Loucy (cell line): ENCODE measurements at regions not wholly inside any gene's neighbourhood (a gene's known extent, or its start where the extent isn't known, plus 50 kb on each side); places are given as distances from the start of the nearest gene placed in this dataset.

Experiments used
- CTCF ChIP-seq: fragments of 200-600 bp; sonication (generic); conservative IDR thresholded peaks from 2 replicates; pipeline ENCODE4 v1.5.1; 2014; ENCODE audit warnings: mild to moderate bottlenecking, antibody characterized with exemption, low read length
- EZH2phosphoT487 ChIP-seq: fragments of 200-600 bp; IDR thresholded peaks from 2 replicates; pipeline ENCODE4 v1.6.1; 2018; ENCODE audit warnings: antibody characterized with exemption, mild to moderate bottlenecking, moderate library complexity, borderline replicate concordance

- TF ChIP-seq CTCF, result peak; percentile 32
- no peak for TF ChIP-seq EZH2phosphoT487
Measured at GRCh38 chr2:20103530-20103929, 52.1 kb upstream of the LAPTM4A start.
